ENCODE measurements at regions not wholly inside any gene's neighbourhood (a gene's known extent, or its start where the extent isn't known, plus 50 kb on each side); places are given as distances from the start of the nearest gene placed in this dataset.

GRCh38 chr12:64951944-64952343 lies 127.5 kb downstream of the TBC1D30 start:
- no peak for ATAC-seq
- H3K4me1 ChIP-seq: no peaks in the 10 kb centered on the region
- H3K27me3 ChIP-seq (ENCODE audit: insufficient read depth in 3 of 3, low read length in 2 of 3): peaks cover 0 to 3% (median 0%) of the 10 kb centered on the region in 3 donors
- no peak overlapping the region for H3K4me3 ChIP-seq
- intact Hi-C loops (cut with DNase I): no loop called here
- H3K36me3 ChIP-seq (ENCODE audit: insufficient read depth in 1 of 2, low read depth in 1 of 2): no peaks in the 10 kb centered on the region
- WGBS, 3 donors: 0 to 3% (median 0%) methylated on average over 1 of the region's 1 CpG
- DNase-seq: no peak
- no peaks in the 10 kb centered on the region for H3K9me3 ChIP-seq
- TF ChIP-seq, protein P1, sequence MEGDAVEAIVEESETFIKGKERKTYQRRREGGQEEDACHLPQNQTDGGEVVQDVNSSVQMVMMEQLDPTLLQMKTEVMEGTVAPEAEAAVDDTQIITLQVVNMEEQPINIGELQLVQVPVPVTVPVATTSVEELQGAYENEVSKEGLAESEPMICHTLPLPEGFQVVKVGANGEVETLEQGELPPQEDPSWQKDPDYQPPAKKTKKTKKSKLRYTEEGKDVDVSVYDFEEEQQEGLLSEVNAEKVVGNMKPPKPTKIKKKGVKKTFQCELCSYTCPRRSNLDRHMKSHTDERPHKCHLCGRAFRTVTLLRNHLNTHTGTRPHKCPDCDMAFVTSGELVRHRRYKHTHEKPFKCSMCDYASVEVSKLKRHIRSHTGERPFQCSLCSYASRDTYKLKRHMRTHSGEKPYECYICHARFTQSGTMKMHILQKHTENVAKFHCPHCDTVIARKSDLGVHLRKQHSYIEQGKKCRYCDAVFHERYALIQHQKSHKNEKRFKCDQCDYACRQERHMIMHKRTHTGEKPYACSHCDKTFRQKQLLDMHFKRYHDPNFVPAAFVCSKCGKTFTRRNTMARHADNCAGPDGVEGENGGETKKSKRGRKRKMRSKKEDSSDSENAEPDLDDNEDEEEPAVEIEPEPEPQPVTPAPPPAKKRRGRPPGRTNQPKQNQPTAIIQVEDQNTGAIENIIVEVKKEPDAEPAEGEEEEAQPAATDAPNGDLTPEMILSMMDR (IDR thresholded peaks at IDR 0.05): no peak
- no peak overlapping the region for H3K27ac ChIP-seq

DNA sequence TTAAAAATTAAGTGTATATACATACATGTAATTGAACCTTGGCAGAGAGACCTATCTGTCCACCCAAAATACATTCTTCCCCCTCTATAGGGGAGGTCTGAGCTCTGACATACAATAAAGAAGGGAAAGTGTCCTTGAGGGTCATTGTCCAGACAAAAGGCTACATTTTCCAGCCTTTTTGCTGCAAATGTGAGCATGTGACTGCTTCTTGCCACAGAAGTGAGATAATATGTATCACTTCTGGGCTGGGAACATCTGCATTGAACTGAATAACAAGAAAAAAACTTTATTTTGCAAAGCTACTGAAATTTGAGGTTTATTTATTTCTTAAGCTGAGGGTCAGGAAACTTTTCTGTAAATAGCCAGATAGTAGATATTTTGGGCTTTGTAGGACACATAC lies 131.3 kb downstream of the TBC1D30 start:
- intact Hi-C loops (cut with DNase I): no loop called here
- peaks cover 0 to 3% (median 0%) of the 10 kb centered on the region in 3 donors for H3K27me3 ChIP-seq (ENCODE audit: insufficient read depth in 3 of 3, low read length in 2 of 3)
- DNase-seq (no peak), ATAC-seq (no peak)
- no peak overlapping the region for H3K27ac ChIP-seq
- H3K9me3 ChIP-seq: no peaks in the 10 kb centered on the region
- TF ChIP-seq, protein P1 (IDR thresholded peaks at IDR 0.05): no peak
- H3K36me3 ChIP-seq (ENCODE audit: insufficient read depth in 1 of 2, low read depth in 1 of 2): no peaks in the 10 kb centered on the region
- no peak overlapping the region for H3K4me3 ChIP-seq
- H3K4me1 ChIP-seq: no peaks in the 10 kb centered on the region

GRCh38 chr12:64965920-64966319 lies 141.5 kb downstream of the TBC1D30 start:
- DNase-seq (no peak), ATAC-seq (no peak)
- WGBS, 3 donors: 57 to 67% (median 62%) methylated on average over 2 of the region's 2 CpGs
- TF ChIP-seq, protein P1 (IDR thresholded peaks at IDR 0.05): no peak
- Histone ChIP-seq H3K27ac (no peak overlapping the region), H3K4me3 (no peak overlapping the region), H3K9me3 (no peaks in the 10 kb centered on the region), H3K36me3 (ENCODE audit: insufficient read depth in 1 of 2, low read depth in 1 of 2) (no peaks in the 10 kb centered on the region), H3K27me3 (ENCODE audit: insufficient read depth in 3 of 3, low read length in 2 of 3) (peaks cover 0 to 7% (median 0%) of the 10 kb centered on the region in 3 donors), H3K4me1 (no peaks in the 10 kb centered on the region)
- intact Hi-C loops (cut with DNase I): no loop called here

- no peaks in the 10 kb centered on the region for H3K36me3 ChIP-seq (ENCODE audit: insufficient read depth in 1 of 2, low read depth in 1 of 2)
- no peak overlapping the region for H3K27ac ChIP-seq
- ATAC-seq (no peak), DNase-seq (no peak)
- H3K4me1 ChIP-seq: no peaks in the 10 kb centered on the region
- TF ChIP-seq, protein P1 (IDR thresholded peaks at IDR 0.05): no peak
- H3K27me3 ChIP-seq (ENCODE audit: insufficient read depth in 3 of 3, low read length in 2 of 3): no peaks in the 10 kb centered on the region
- no peaks in the 10 kb centered on the region for H3K9me3 ChIP-seq
- no peak overlapping the region for H3K4me3 ChIP-seq
- intact Hi-C loops (cut with DNase I): no loop called here
Observed at GRCh38 chr12:64968989-64969819, 144.8 kb downstream of the TBC1D30 start.

- H3K9me3 ChIP-seq: no peaks in the 10 kb centered on the region
- no peaks in the 10 kb centered on the region for H3K4me1 ChIP-seq
- H3K27ac ChIP-seq: no peak overlapping the region
- intact Hi-C loops (cut with DNase I): no loop called here
- TF ChIP-seq, protein P1 (IDR thresholded peaks at IDR 0.05): no peak
- no peaks in the 10 kb centered on the region for H3K27me3 ChIP-seq (ENCODE audit: insufficient read depth in 3 of 3, low read length in 2 of 3)
- DNase-seq (no peak), ATAC-seq (no peak)
- no peak overlapping the region for H3K4me3 ChIP-seq
- no peaks in the 10 kb centered on the region for H3K36me3 ChIP-seq (ENCODE audit: insufficient read depth in 1 of 2, low read depth in 1 of 2)
Observed at GRCh38 chr12:64976131-64976530, 145.0 kb downstream of the WIF1 start.

Measured in psoas muscle (tissue), 7 donors.